ENCODE measurements at regions not wholly inside any gene's neighbourhood (a gene's known extent, or its start where the extent isn't known, plus 50 kb on each side); places are given as distances from the start of the nearest gene placed in this dataset.

- Histone ChIP-seq H3K27me3 (ENCODE audit: insufficient read depth, insufficient read length) (no peaks in the 10 kb centered on the region), H3K4me1 (ENCODE audit: insufficient read depth, insufficient read length) (no peaks in the 10 kb centered on the region), H3K9me3 (ENCODE audit: insufficient read depth, low read length) (no peaks in the 10 kb centered on the region), H3K4me3 (ENCODE audit: insufficient read length, low read depth) (no peak overlapping the region), H3K9ac (ENCODE audit: insufficient read length, low read depth) (no peak overlapping the region), H3K36me3 (ENCODE audit: insufficient read depth, insufficient read length, low read length) (no peaks in the 10 kb centered on the region)
- TF ChIP-seq YY1 (IDR thresholded peaks at IDR 0.05; ENCODE audit: insufficient read depth, insufficient read length) = no peak
- no peak for TF ChIP-seq ZNF274 (IDR thresholded peaks at IDR 0.05; ENCODE audit: low read depth, low read length)
- TF ChIP-seq SUZ12 (IDR thresholded peaks at IDR 0.05; ENCODE audit: extremely low read depth, insufficient read depth, insufficient read length) = no peak
- DNase-seq (ENCODE audit: low read depth, low spot score) = no peak
Measured at GRCh38 chr5:7068156-7068555, 327.8 kb upstream of the ADCY2 start.

- Histone ChIP-seq H3K9ac (ENCODE audit: insufficient read length, low read depth) (no peak overlapping the region), H3K9me3 (ENCODE audit: insufficient read depth, low read length) (no peaks in the 10 kb centered on the region), H3K27me3 (ENCODE audit: insufficient read depth, insufficient read length) (no peaks in the 10 kb centered on the region), H3K36me3 (ENCODE audit: insufficient read depth, insufficient read length, low read length) (no peaks in the 10 kb centered on the region), H3K4me1 (ENCODE audit: insufficient read depth, insufficient read length) (no peaks in the 10 kb centered on the region), H3K4me3 (ENCODE audit: insufficient read length, low read depth) (no peak overlapping the region)
- DNase-seq (ENCODE audit: low read depth, low spot score) = no peak
- TF ChIP-seq ZNF274 (IDR thresholded peaks at IDR 0.05; ENCODE audit: low read depth, low read length) (no peak), SUZ12 (IDR thresholded peaks at IDR 0.05; ENCODE audit: extremely low read depth, insufficient read depth, insufficient read length) (no peak), YY1 (IDR thresholded peaks at IDR 0.05; ENCODE audit: insufficient read depth, insufficient read length) (no peak)
Measured at GRCh38 chr5:7068899-7069298, 327.0 kb upstream of the ADCY2 start.

GRCh38 chr5:7072188-7072587 is 323.8 kb upstream of the ADCY2 start:
- TF ChIP-seq YY1 (IDR thresholded peaks at IDR 0.05; ENCODE audit: insufficient read depth, insufficient read length) (no peak), ZNF274 (IDR thresholded peaks at IDR 0.05; ENCODE audit: low read depth, low read length) (no peak), SUZ12 (IDR thresholded peaks at IDR 0.05; ENCODE audit: extremely low read depth, insufficient read depth, insufficient read length) (no peak)
- DNase-seq (ENCODE audit: low read depth, low spot score) = no peak
- no peak overlapping the region for H3K4me3 ChIP-seq (ENCODE audit: insufficient read length, low read depth)
- H3K4me1 ChIP-seq (ENCODE audit: insufficient read depth, insufficient read length) = no peaks in the 10 kb centered on the region
- no peaks in the 10 kb centered on the region for H3K27me3 ChIP-seq (ENCODE audit: insufficient read depth, insufficient read length)
- no peaks in the 10 kb centered on the region for H3K36me3 ChIP-seq (ENCODE audit: insufficient read depth, insufficient read length, low read length)
- no peaks in the 10 kb centered on the region for H3K9me3 ChIP-seq (ENCODE audit: insufficient read depth, low read length)
- H3K9ac ChIP-seq (ENCODE audit: insufficient read length, low read depth) = no peak overlapping the region

GRCh38 chr5:7073666-7074065 is 322.3 kb upstream of the ADCY2 start:
- no peaks in the 10 kb centered on the region for H3K27me3 ChIP-seq (ENCODE audit: insufficient read depth, insufficient read length)
- no peak for TF ChIP-seq SUZ12 (IDR thresholded peaks at IDR 0.05; ENCODE audit: extremely low read depth, insufficient read depth, insufficient read length)
- TF ChIP-seq YY1 (IDR thresholded peaks at IDR 0.05; ENCODE audit: insufficient read depth, insufficient read length) = no peak
- no peak for TF ChIP-seq ZNF274 (IDR thresholded peaks at IDR 0.05; ENCODE audit: low read depth, low read length)
- H3K4me1 ChIP-seq (ENCODE audit: insufficient read depth, insufficient read length) = no peaks in the 10 kb centered on the region
- no peak for DNase-seq (ENCODE audit: low read depth, low spot score)
- no peaks in the 10 kb centered on the region for H3K36me3 ChIP-seq (ENCODE audit: insufficient read depth, insufficient read length, low read length)
- H3K9ac ChIP-seq (ENCODE audit: insufficient read length, low read depth) = no peak overlapping the region
- H3K9me3 ChIP-seq (ENCODE audit: insufficient read depth, low read length) = no peaks in the 10 kb centered on the region
- H3K4me3 ChIP-seq (ENCODE audit: insufficient read length, low read depth) = no peak overlapping the region

GRCh38 chr5:7074176-7074575 is 321.8 kb upstream of the ADCY2 start:
- Histone ChIP-seq H3K4me1 (ENCODE audit: insufficient read depth, insufficient read length) (no peaks in the 10 kb centered on the region), H3K9ac (ENCODE audit: insufficient read length, low read depth) (no peak overlapping the region), H3K27me3 (ENCODE audit: insufficient read depth, insufficient read length) (no peaks in the 10 kb centered on the region), H3K9me3 (ENCODE audit: insufficient read depth, low read length) (no peaks in the 10 kb centered on the region), H3K36me3 (ENCODE audit: insufficient read depth, insufficient read length, low read length) (no peaks in the 10 kb centered on the region), H3K4me3 (ENCODE audit: insufficient read length, low read depth) (no peak overlapping the region)
- DNase-seq (ENCODE audit: low read depth, low spot score) = no peak
- no peak for TF ChIP-seq ZNF274 (IDR thresholded peaks at IDR 0.05; ENCODE audit: low read depth, low read length)
- no peak for TF ChIP-seq SUZ12 (IDR thresholded peaks at IDR 0.05; ENCODE audit: extremely low read depth, insufficient read depth, insufficient read length)
- no peak for TF ChIP-seq YY1 (IDR thresholded peaks at IDR 0.05; ENCODE audit: insufficient read depth, insufficient read length)

GRCh38 chr5:7075470-7075869 is 320.5 kb upstream of the ADCY2 start:
- H3K4me3 ChIP-seq (ENCODE audit: insufficient read length, low read depth) = no peak overlapping the region

GRCh38 chr5:7078101-7078500 is 317.8 kb upstream of the ADCY2 start:
- no peak overlapping the region for H3K9ac ChIP-seq (ENCODE audit: insufficient read length, low read depth)
- no peak overlapping the region for H3K4me3 ChIP-seq (ENCODE audit: insufficient read length, low read depth)
- no peaks in the 10 kb centered on the region for H3K9me3 ChIP-seq (ENCODE audit: insufficient read depth, low read length)
- H3K36me3 ChIP-seq (ENCODE audit: insufficient read depth, insufficient read length, low read length) = no peaks in the 10 kb centered on the region
- no peak for TF ChIP-seq SUZ12 (IDR thresholded peaks at IDR 0.05; ENCODE audit: extremely low read depth, insufficient read depth, insufficient read length)
- no peak for TF ChIP-seq ZNF274 (IDR thresholded peaks at IDR 0.05; ENCODE audit: low read depth, low read length)
- no peak for TF ChIP-seq YY1 (IDR thresholded peaks at IDR 0.05; ENCODE audit: insufficient read depth, insufficient read length)
- H3K4me1 ChIP-seq (ENCODE audit: insufficient read depth, insufficient read length) = no peaks in the 10 kb centered on the region
- no peaks in the 10 kb centered on the region for H3K27me3 ChIP-seq (ENCODE audit: insufficient read depth, insufficient read length)
- no peak for DNase-seq (ENCODE audit: low read depth, low spot score)

More at GRCh38 chr5:7075470-7075869, 320.5 kb upstream of the ADCY2 start:
- TF ChIP-seq ZNF274 (IDR thresholded peaks at IDR 0.05; ENCODE audit: low read depth, low read length) = no peak
- TF ChIP-seq YY1 (IDR thresholded peaks at IDR 0.05; ENCODE audit: insufficient read depth, insufficient read length) = no peak
- TF ChIP-seq SUZ12 (IDR thresholded peaks at IDR 0.05; ENCODE audit: extremely low read depth, insufficient read depth, insufficient read length) = no peak
- DNase-seq (ENCODE audit: low read depth, low spot score) = no peak
- Histone ChIP-seq H3K27me3 (ENCODE audit: insufficient read depth, insufficient read length) (no peaks in the 10 kb centered on the region), H3K36me3 (ENCODE audit: insufficient read depth, insufficient read length, low read length) (no peaks in the 10 kb centered on the region), H3K9me3 (ENCODE audit: insufficient read depth, low read length) (no peaks in the 10 kb centered on the region), H3K4me1 (ENCODE audit: insufficient read depth, insufficient read length) (no peaks in the 10 kb centered on the region), H3K9ac (ENCODE audit: insufficient read length, low read depth) (no peak overlapping the region)
